ENCODE measurements at regions not wholly inside any gene's neighbourhood (a gene's known extent, or its start where the extent isn't known, plus 50 kb on each side); places are given as distances from the start of the nearest gene placed in this dataset.

DNA sequence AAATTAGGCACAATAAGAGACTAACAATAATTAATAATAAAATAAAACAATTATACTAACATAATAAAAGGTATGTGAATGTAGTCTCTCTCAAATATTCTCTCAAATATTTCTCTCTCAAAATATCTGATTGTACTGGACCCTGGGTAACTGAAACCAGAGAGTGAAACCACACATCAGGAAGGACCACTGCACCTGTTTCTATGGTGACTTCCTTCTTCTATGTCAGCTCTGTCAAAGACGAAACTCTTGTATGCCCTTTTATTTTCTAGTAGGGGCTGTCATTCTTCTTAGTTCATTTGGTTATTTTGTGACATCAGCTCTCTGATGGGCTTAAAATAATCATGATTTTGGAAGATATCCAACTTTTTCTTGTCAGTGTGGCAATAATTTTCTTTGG, 428.0 kb upstream of the TPK1 start:
- Mint-ChIP-seq H3K4me1 (no peaks in the 10 kb centered on the region), H3K27ac (no peak overlapping the region), H3K9me3 (peaks cover 11 to 14% of the 10 kb centered on the region in 2 donors), H3K4me3 (no peak overlapping the region), H3K36me3 (no peaks in the 10 kb centered on the region), H3K27me3 (ENCODE audit: low read depth in 2 of 2) (no peaks in the 10 kb centered on the region)
- 0% methylated on average over 1 of the region's 1 CpG for WGBS (ENCODE audit: insufficient coverage)
- H3K4me3 ChIP-seq (ENCODE audit: low read length) = no peak overlapping the region
- no peak overlapping the region for H3K27ac ChIP-seq (ENCODE audit: low read length)
- intact Hi-C loops (cut with micrococcal nuclease) = no loop called here
- H3K36me3 ChIP-seq (ENCODE audit: control insufficient read depth, insufficient read depth, low read length) = no peaks in the 10 kb centered on the region
- DNase-seq (no peak), ATAC-seq (no peak)
- no peaks in the 10 kb centered on the region for H3K4me1 ChIP-seq (ENCODE audit: control insufficient read depth, insufficient read depth, low read length)
- peaks cover 3% of the 10 kb centered on the region for H3K9me3 ChIP-seq (ENCODE audit: control insufficient read depth, insufficient read depth, low read length)
- no peak for TF ChIP-seq CTCF (IDR thresholded peaks at IDR 0.05)
- H3K27me3 ChIP-seq (ENCODE audit: control insufficient read depth, insufficient read depth, low read length) = no peaks in the 10 kb centered on the region

- DNase-seq = no peak
- ATAC-seq = no peak
- no peaks in the 10 kb centered on the region for H3K4me1 Mint-ChIP-seq
- Histone ChIP-seq H3K36me3 (ENCODE audit: control insufficient read depth, insufficient read depth, low read length) (no peaks in the 10 kb centered on the region), H3K9me3 (ENCODE audit: control insufficient read depth, insufficient read depth, low read length) (no peaks in the 10 kb centered on the region), H3K27ac (ENCODE audit: low read length) (no peak overlapping the region), H3K4me3 (ENCODE audit: low read length) (no peak overlapping the region), H3K27me3 (ENCODE audit: control insufficient read depth, insufficient read depth, low read length) (no peaks in the 10 kb centered on the region), H3K4me1 (ENCODE audit: control insufficient read depth, insufficient read depth, low read length) (no peaks in the 10 kb centered on the region)
- H3K27me3 Mint-ChIP-seq (ENCODE audit: low read depth in 2 of 2) = no peaks in the 10 kb centered on the region
- H3K27ac Mint-ChIP-seq = no peak overlapping the region
- H3K36me3 Mint-ChIP-seq = no peaks in the 10 kb centered on the region
- H3K9me3 Mint-ChIP-seq = peaks cover 13 to 21% of the 10 kb centered on the region in 2 donors
- TF ChIP-seq CTCF (IDR thresholded peaks at IDR 0.05) = no peak
- H3K4me3 Mint-ChIP-seq = no peak overlapping the region
- intact Hi-C loops (cut with micrococcal nuclease) = no loop called here
Observed at GRCh38 chr7:145252031-145252430, 416.2 kb upstream of the TPK1 start.

- intact Hi-C loops (cut with micrococcal nuclease) = no loop called here
- DNase-seq = no peak
- Histone ChIP-seq H3K9me3 (ENCODE audit: control insufficient read depth, insufficient read depth, low read length) (no peaks in the 10 kb centered on the region), H3K27me3 (ENCODE audit: control insufficient read depth, insufficient read depth, low read length) (no peaks in the 10 kb centered on the region), H3K4me3 (ENCODE audit: low read length) (no peak overlapping the region), H3K36me3 (ENCODE audit: control insufficient read depth, insufficient read depth, low read length) (no peaks in the 10 kb centered on the region), H3K4me1 (ENCODE audit: control insufficient read depth, insufficient read depth, low read length) (no peaks in the 10 kb centered on the region), H3K27ac (ENCODE audit: low read length) (no peak overlapping the region)
- ATAC-seq = no peak
- Mint-ChIP-seq H3K27ac (no peak overlapping the region), H3K9me3 (peaks cover 9 to 11% of the 10 kb centered on the region in 2 donors), H3K36me3 (no peaks in the 10 kb centered on the region), H3K27me3 (ENCODE audit: low read depth in 2 of 2) (no peaks in the 10 kb centered on the region), H3K4me3 (no peak overlapping the region), H3K4me1 (no peaks in the 10 kb centered on the region)
- no peak for TF ChIP-seq CTCF (IDR thresholded peaks at IDR 0.05)
- WGBS (ENCODE audit: insufficient coverage) = 83% methylated on average over 2 of the region's 4 CpGs
Observed at GRCh38 chr7:145224775-145225174, 388.9 kb upstream of the TPK1 start.

DNA sequence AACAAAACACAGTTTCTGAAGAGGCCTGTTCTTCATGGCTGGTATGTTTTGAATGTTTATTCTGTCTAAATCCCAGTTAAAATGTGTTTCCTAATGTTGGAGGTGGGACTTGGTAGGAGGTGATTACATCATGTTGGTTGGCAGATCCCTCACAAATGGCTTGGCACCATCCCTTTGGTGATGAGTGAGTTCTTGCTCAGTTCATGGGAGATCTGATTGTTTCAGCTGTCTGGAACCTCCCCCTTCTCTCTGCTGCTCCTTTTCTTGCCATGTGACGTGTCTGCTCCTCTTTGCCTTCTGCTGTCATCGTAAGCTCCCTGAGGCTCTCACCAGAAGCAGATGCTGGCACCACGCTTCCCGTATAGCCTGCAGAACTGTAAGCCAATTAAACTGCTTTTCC, 383.6 kb upstream of the TPK1 start:
- Mint-ChIP-seq H3K36me3 (no peaks in the 10 kb centered on the region), H3K27ac (no peak overlapping the region), H3K4me3 (no peak overlapping the region), H3K9me3 (peaks cover 10 to 23% of the 10 kb centered on the region in 2 donors), H3K4me1 (no peaks in the 10 kb centered on the region), H3K27me3 (ENCODE audit: low read depth in 2 of 2) (no peaks in the 10 kb centered on the region)
- H3K4me1 ChIP-seq (ENCODE audit: control insufficient read depth, insufficient read depth, low read length) = no peaks in the 10 kb centered on the region
- no peak overlapping the region for H3K27ac ChIP-seq (ENCODE audit: low read length)
- TF ChIP-seq CTCF (IDR thresholded peaks at IDR 0.05) = no peak
- no peak for ATAC-seq
- H3K27me3 ChIP-seq (ENCODE audit: control insufficient read depth, insufficient read depth, low read length) = no peaks in the 10 kb centered on the region
- peaks cover 7% of the 10 kb centered on the region for H3K9me3 ChIP-seq (ENCODE audit: control insufficient read depth, insufficient read depth, low read length)
- 79% methylated on average over 4 of the region's 4 CpGs for WGBS (ENCODE audit: insufficient coverage)
- intact Hi-C loops (cut with micrococcal nuclease) = no loop called here
- DNase-seq = no peak
- no peaks in the 10 kb centered on the region for H3K36me3 ChIP-seq (ENCODE audit: control insufficient read depth, insufficient read depth, low read length)
- no peak overlapping the region for H3K4me3 ChIP-seq (ENCODE audit: low read length)
